Liver (tissue), 8 donors: ENCODE measurements at regions not wholly inside any gene's neighbourhood (a gene's known extent, or its start where the extent isn't known, plus 50 kb on each side); places are given as distances from the start of the nearest gene placed in this dataset.

ENCODE experiments used
- DNase-seq: peaks from one replicate; pipeline ENCODE4 v3.0.0-alpha.2; 2017; ENCODE audit warnings: low spot score
- H3K27ac ChIP-seq, 2 donors: one replicate each; pipeline ENCODE4 v1.7.0; 2013; ENCODE audit warnings: inconsistent platforms in 2 of 2, low read length in 2 of 2, control low read depth in 1 of 2, low read depth in 1 of 2, mild to moderate bottlenecking in 1 of 2
- H3K27me3 ChIP-seq, 4 donors: one replicate each; pipeline versions ENCODE4 v1.6.1 to v1.7.0; 2013; ENCODE audit warnings: low read length in 3 of 4, inconsistent platforms in 1 of 4, mild to moderate bottlenecking in 1 of 4, moderate library complexity in 1 of 4; ENCODE audit not compliant: control insufficient read depth in 4 of 4, insufficient read depth in 4 of 4
- H3K36me3 ChIP-seq, 4 donors: one replicate each; pipeline versions ENCODE4 v1.6.1 to v1.7.0; 2013; ENCODE audit warnings: low read length in 3 of 4, mild to moderate bottlenecking in 3 of 4, low read depth in 1 of 4, moderate library complexity in 1 of 4; ENCODE audit not compliant: control insufficient read depth in 4 of 4, insufficient read depth in 3 of 4
- H3K4me1 ChIP-seq, 4 donors: one replicate each; pipeline versions ENCODE4 v1.6.1 to v1.7.0; 2013; ENCODE audit warnings: low read length in 3 of 4, mild to moderate bottlenecking in 3 of 4, moderate library complexity in 1 of 4; ENCODE audit not compliant: control insufficient read depth in 4 of 4, insufficient read depth in 4 of 4
- H3K4me3 ChIP-seq, 3 donors: one replicate each; pipeline versions ENCODE4 v1.6.1 to v1.7.0; 2013; ENCODE audit warnings: low read length in 3 of 3, control low read depth in 1 of 3, low read depth in 1 of 3, mild to moderate bottlenecking in 1 of 3
- H3K9ac ChIP-seq, 2 donors: one replicate each; pipeline ENCODE4 v1.7.0; 2013; ENCODE audit warnings: low read length in 2 of 2, mild to moderate bottlenecking in 2 of 2, moderate library complexity in 2 of 2, control low read depth in 1 of 2, low read depth in 1 of 2
- H3K9me3 ChIP-seq, 4 donors: one replicate each; pipeline versions ENCODE4 v1.6.1 to v1.7.0; 2013; ENCODE audit warnings: low read length in 3 of 4; ENCODE audit not compliant: control insufficient read depth in 4 of 4
- EGR1 ChIP-seq, 2 donors: IDR thresholded peaks; 2 replicates each; pipeline ENCODE4 v1.6.1; 2016 to 2018; ENCODE audit warnings: antibody characterized with exemption in 2 of 2, low read depth in 2 of 2
- FOXA1 ChIP-seq: IDR thresholded peaks from 2 replicates; pipeline ENCODE4 v1.6.1; 2016; ENCODE audit warnings: antibody characterized with exemption
- FOXA2 ChIP-seq: IDR thresholded peaks from 2 replicates; pipeline ENCODE4 v1.6.1; 2016; ENCODE audit warnings: antibody characterized with exemption
- GABPA ChIP-seq, 2 donors: IDR thresholded peaks in 1 of 2; conservative IDR thresholded peaks in 1 of 2; 2 replicates each; pipeline ENCODE4 v1.6.1; 2016; ENCODE audit warnings: antibody characterized with exemption in 2 of 2, mild to moderate bottlenecking in 1 of 2, moderate library complexity in 1 of 2
- HNF4A ChIP-seq, 2 donors: conservative IDR thresholded peaks; 2 replicates each; pipeline ENCODE4 v1.6.1; 2016; ENCODE audit warnings: antibody characterized with exemption in 2 of 2, mild to moderate bottlenecking in 2 of 2
- HNF4G ChIP-seq: IDR thresholded peaks from 2 replicates; pipeline ENCODE4 v1.6.1; 2016; ENCODE audit warnings: antibody characterized with exemption
- JUND ChIP-seq, 2 donors: IDR thresholded peaks; 2 replicates each; pipeline ENCODE4 v1.6.1; 2016; ENCODE audit warnings: antibody characterized with exemption in 2 of 2
- NR2F2 ChIP-seq: IDR thresholded peaks from 2 replicates; pipeline ENCODE4 v1.6.1; 2016; ENCODE audit warnings: antibody characterized with exemption
- RAD21 ChIP-seq, 2 donors: IDR thresholded peaks; 2 replicates each; pipeline ENCODE4 v1.6.1; 2016; ENCODE audit warnings: antibody characterized with exemption in 2 of 2, mild to moderate bottlenecking in 2 of 2
- RXRA ChIP-seq, 2 donors: IDR thresholded peaks; 2 replicates each; pipeline ENCODE4 v1.6.1; 2017 to 2018; ENCODE audit warnings: antibody characterized with exemption in 2 of 2, mild to moderate bottlenecking in 1 of 2
- TAF1 ChIP-seq: conservative IDR thresholded peaks from 2 replicates; pipeline ENCODE4 v1.6.1; 2016; ENCODE audit warnings: antibody characterized with exemption, mild to moderate bottlenecking
- YY1 ChIP-seq: IDR thresholded peaks from 2 replicates; pipeline ENCODE4 v1.6.1; 2016; ENCODE audit warnings: antibody characterized with exemption, mild to moderate bottlenecking
- WGBS: extraction: QIAGEN DNeasy Blood & Tissue Kit; methylation state at CpG from one replicate; pipeline ENCODE4 v1.1.7; 2013; 5-methylcytosine and 5-hydroxymethylcytosine counted together
- TF ChIP-seq, protein P1 (sequence below): IDR thresholded peaks from 2 replicates; pipeline ENCODE4 v1.6.1; 2016; ENCODE audit warnings: antibody characterized with exemption
- TF ChIP-seq, protein P2 (sequence below): fragments of 150-350 bp; IDR thresholded peaks from 2 replicates; pipeline ENCODE4 v1.5.1; 2017; ENCODE audit warnings: improper control_type of control experiment, low read depth, low read length; ENCODE audit not compliant: missing input control
- TF ChIP-seq, protein P3 (sequence below): IDR thresholded peaks from 2 replicates; pipeline ENCODE4 v1.6.1; 2016; ENCODE audit warnings: antibody characterized with exemption, mild to moderate bottlenecking
- TF ChIP-seq, protein P4 (sequence below): IDR thresholded peaks from 2 replicates; pipeline ENCODE4 v1.6.1; 2016; ENCODE audit warnings: antibody characterized with exemption
- TF ChIP-seq, protein P5 (sequence below): IDR thresholded peaks from 2 replicates; pipeline ENCODE4 v1.6.1; 2016; ENCODE audit warnings: antibody characterized with exemption
- donor health status: healthy.
- donor health status: healthy.
- donor health status: healthy.
- donor health status: healthy.
- donor health status: healthy.

DNA sequence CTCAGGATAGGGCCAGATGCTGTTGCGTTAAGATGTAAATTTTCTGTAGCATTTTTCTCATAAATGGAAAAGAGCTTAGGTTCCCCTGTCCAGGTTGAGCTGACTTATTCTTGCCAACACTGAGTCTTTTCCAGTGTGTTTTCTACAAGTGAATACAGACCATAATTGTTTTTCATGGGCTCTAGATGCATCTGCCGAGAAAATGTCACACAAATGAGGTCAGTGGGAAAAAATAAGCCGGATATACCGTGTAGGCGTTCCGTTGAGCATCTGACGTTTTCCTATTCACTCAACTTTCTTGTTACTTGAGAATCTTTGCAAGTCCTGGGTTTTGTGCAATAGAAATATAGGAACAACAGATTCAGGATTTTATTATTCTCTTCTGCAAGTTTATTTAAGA is 582.9 kb upstream of the CDH4 start:
- 76% methylated on average over 7 of the region's 7 CpGs for WGBS
- H3K4me3 ChIP-seq = no peak overlapping the region
- TF ChIP-seq GABPA (IDR thresholded peaks at IDR 0.05 in 1 of 2, conservative IDR thresholded peaks at IDR 0.05 in 1 of 2) = no peak
- TF ChIP-seq JUND (IDR thresholded peaks at IDR 0.05) = no peak
- TF ChIP-seq, protein P1, sequence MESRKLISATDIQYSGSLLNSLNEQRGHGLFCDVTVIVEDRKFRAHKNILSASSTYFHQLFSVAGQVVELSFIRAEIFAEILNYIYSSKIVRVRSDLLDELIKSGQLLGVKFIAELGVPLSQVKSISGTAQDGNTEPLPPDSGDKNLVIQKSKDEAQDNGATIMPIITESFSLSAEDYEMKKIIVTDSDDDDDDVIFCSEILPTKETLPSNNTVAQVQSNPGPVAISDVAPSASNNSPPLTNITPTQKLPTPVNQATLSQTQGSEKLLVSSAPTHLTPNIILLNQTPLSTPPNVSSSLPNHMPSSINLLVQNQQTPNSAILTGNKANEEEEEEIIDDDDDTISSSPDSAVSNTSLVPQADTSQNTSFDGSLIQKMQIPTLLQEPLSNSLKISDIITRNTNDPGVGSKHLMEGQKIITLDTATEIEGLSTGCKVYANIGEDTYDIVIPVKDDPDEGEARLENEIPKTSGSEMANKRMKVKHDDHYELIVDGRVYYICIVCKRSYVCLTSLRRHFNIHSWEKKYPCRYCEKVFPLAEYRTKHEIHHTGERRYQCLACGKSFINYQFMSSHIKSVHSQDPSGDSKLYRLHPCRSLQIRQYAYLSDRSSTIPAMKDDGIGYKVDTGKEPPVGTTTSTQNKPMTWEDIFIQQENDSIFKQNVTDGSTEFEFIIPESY = no peak
- TF ChIP-seq TAF1 = no peak
- no peak for TF ChIP-seq HNF4G
- TF ChIP-seq NR2F2 = no peak
- TF ChIP-seq, protein P2, sequence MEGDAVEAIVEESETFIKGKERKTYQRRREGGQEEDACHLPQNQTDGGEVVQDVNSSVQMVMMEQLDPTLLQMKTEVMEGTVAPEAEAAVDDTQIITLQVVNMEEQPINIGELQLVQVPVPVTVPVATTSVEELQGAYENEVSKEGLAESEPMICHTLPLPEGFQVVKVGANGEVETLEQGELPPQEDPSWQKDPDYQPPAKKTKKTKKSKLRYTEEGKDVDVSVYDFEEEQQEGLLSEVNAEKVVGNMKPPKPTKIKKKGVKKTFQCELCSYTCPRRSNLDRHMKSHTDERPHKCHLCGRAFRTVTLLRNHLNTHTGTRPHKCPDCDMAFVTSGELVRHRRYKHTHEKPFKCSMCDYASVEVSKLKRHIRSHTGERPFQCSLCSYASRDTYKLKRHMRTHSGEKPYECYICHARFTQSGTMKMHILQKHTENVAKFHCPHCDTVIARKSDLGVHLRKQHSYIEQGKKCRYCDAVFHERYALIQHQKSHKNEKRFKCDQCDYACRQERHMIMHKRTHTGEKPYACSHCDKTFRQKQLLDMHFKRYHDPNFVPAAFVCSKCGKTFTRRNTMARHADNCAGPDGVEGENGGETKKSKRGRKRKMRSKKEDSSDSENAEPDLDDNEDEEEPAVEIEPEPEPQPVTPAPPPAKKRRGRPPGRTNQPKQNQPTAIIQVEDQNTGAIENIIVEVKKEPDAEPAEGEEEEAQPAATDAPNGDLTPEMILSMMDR = no peak
- TF ChIP-seq, protein P3, sequence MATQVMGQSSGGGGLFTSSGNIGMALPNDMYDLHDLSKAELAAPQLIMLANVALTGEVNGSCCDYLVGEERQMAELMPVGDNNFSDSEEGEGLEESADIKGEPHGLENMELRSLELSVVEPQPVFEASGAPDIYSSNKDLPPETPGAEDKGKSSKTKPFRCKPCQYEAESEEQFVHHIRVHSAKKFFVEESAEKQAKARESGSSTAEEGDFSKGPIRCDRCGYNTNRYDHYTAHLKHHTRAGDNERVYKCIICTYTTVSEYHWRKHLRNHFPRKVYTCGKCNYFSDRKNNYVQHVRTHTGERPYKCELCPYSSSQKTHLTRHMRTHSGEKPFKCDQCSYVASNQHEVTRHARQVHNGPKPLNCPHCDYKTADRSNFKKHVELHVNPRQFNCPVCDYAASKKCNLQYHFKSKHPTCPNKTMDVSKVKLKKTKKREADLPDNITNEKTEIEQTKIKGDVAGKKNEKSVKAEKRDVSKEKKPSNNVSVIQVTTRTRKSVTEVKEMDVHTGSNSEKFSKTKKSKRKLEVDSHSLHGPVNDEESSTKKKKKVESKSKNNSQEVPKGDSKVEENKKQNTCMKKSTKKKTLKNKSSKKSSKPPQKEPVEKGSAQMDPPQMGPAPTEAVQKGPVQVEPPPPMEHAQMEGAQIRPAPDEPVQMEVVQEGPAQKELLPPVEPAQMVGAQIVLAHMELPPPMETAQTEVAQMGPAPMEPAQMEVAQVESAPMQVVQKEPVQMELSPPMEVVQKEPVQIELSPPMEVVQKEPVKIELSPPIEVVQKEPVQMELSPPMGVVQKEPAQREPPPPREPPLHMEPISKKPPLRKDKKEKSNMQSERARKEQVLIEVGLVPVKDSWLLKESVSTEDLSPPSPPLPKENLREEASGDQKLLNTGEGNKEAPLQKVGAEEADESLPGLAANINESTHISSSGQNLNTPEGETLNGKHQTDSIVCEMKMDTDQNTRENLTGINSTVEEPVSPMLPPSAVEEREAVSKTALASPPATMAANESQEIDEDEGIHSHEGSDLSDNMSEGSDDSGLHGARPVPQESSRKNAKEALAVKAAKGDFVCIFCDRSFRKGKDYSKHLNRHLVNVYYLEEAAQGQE = no peak
- TF ChIP-seq RXRA (IDR thresholded peaks at IDR 0.05) = no peak
- TF ChIP-seq FOXA1 = no peak
- no peak for TF ChIP-seq EGR1 (IDR thresholded peaks at IDR 0.05; ENCODE audit: low read depth in 2 of 2)
- no peak for TF ChIP-seq YY1
- TF ChIP-seq RAD21 (IDR thresholded peaks at IDR 0.05) = no peak
- TF ChIP-seq, protein P4, sequence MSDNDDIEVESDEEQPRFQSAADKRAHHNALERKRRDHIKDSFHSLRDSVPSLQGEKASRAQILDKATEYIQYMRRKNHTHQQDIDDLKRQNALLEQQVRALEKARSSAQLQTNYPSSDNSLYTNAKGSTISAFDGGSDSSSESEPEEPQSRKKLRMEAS = no peak

DNA sequence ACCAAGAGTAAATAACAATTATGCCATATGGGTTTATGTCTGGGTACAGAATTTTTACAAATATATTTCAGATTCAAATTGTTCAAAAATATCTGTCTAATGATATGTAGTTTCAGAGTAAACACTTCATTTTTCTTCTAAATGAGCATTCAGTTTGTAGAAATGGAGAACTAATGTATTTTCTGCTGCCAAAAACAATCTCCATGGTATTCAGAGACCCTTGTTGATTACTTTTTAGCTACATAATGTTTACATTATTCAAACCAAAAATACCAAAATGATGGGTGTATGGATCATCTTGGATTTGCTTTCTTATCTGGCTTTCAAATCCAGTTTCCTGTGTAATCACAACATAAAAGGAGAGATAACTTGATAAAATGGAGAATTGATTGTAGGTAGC is 576.0 kb upstream of the CDH4 start:
- H3K4me3 ChIP-seq = no peak overlapping the region
- no peak overlapping the region for H3K27ac ChIP-seq
- no peak for DNase-seq
- no peak overlapping the region for H3K9ac ChIP-seq
- peaks cover 0 to 4% (median under 1%) of the 10 kb centered on the region in 4 donors for H3K9me3 ChIP-seq
- H3K4me1 ChIP-seq = no peaks in the 10 kb centered on the region
- H3K36me3 ChIP-seq = no peaks in the 10 kb centered on the region
- H3K27me3 ChIP-seq = peaks cover 0 to 7% (median 0%) of the 10 kb centered on the region in 4 donors
- TF ChIP-seq FOXA1 (no peak), RAD21 (IDR thresholded peaks at IDR 0.05) (no peak), HNF4A (conservative IDR thresholded peaks at IDR 0.05) (no peak), FOXA2 (no peak), HNF4G (no peak), EGR1 (IDR thresholded peaks at IDR 0.05; ENCODE audit: low read depth in 2 of 2) (no peak)
- TF ChIP-seq, protein P1 = no peak
- TF ChIP-seq, protein P5, sequence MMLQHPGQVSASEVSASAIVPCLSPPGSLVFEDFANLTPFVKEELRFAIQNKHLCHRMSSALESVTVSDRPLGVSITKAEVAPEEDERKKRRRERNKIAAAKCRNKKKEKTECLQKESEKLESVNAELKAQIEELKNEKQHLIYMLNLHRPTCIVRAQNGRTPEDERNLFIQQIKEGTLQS = no peak
- TF ChIP-seq, protein P2 = no peak

More for the DNA sequence above, 582.9 kb upstream of the CDH4 start:
- H3K4me1 ChIP-seq = no peaks in the 10 kb centered on the region
- H3K9ac ChIP-seq = no peak overlapping the region
- DNase-seq = no peak
- H3K27ac ChIP-seq = no peak overlapping the region
- H3K36me3 ChIP-seq = no peaks in the 10 kb centered on the region
- H3K27me3 ChIP-seq = peaks cover 0 to 3% (median 0%) of the 10 kb centered on the region in 4 donors
- no peaks in the 10 kb centered on the region for H3K9me3 ChIP-seq
